K562 (cell line): ENCODE measurements at regions not wholly inside any gene's neighbourhood (a gene's known extent, or its start where the extent isn't known, plus 50 kb on each side); places are given as distances from the start of the nearest gene placed in this dataset.

Source experiments
- EGR1 ChIP-seq: fragments of 450-650 bp; conservative IDR thresholded peaks from 2 replicates; pipeline ENCODE4 v1.6.1; 2017; ENCODE audit warnings: mild to moderate bottlenecking
- EZH2 ChIP-seq: IDR thresholded peaks from 2 replicates; pipeline ENCODE4 v1.6.1; 2012; ENCODE audit warnings: low read depth, mild to moderate bottlenecking, inconsistent platforms, low read length, borderline replicate concordance
- POLR2AphosphoS2 ChIP-seq: IDR thresholded peaks from 2 replicates; pipeline ENCODE4 v1.6.1; 2012; ENCODE audit warnings: low read length, improper control_type of control experiment
- RBBP5 ChIP-seq: fragments of 200-600 bp; sonication (generic); IDR thresholded peaks from 2 replicates; pipeline ENCODE4 v1.6.1; 2012; ENCODE audit warnings: borderline replicate concordance, mild to moderate bottlenecking, low read length, control low read depth, inconsistent platforms; ENCODE audit not compliant: insufficient read depth, poor library complexity, severe bottlenecking

- TF ChIP-seq POLR2AphosphoS2, result no peak
- TF ChIP-seq EZH2, result no peak
- no peak for TF ChIP-seq EGR1
- TF ChIP-seq RBBP5, result no peak
Observed at GRCh38 chr22:48520884-48521588, 1306.6 kb downstream of the BRD1 start.
